Stimulated activated CD4-positive, alpha-beta T cell treated with anti-CD3 and anti-CD28 coated beads, Interleukin-12 subunit alpha, Interleukin-12 subunit beta, amount 100 ng/mL, for 48 hours (primary cell): ENCODE measurements at regions not wholly inside any gene's neighbourhood (a gene's known extent, or its start where the extent isn't known, plus 50 kb on each side); places are given as distances from the start of the nearest gene placed in this dataset.
"Not testable (repeated sequence)": the region's sequence is repeated elsewhere in the genome, so short reads cannot be mapped to it uniquely, and the experiment has no call there.

Source experiments
- DNase-seq, 3 donors: peaks; one replicate each; pipeline ENCODE4 v3.0.0-alpha.2; 2020; ENCODE audit warnings: low read depth in 2 of 3, low spot score in 1 of 3

DNA sequence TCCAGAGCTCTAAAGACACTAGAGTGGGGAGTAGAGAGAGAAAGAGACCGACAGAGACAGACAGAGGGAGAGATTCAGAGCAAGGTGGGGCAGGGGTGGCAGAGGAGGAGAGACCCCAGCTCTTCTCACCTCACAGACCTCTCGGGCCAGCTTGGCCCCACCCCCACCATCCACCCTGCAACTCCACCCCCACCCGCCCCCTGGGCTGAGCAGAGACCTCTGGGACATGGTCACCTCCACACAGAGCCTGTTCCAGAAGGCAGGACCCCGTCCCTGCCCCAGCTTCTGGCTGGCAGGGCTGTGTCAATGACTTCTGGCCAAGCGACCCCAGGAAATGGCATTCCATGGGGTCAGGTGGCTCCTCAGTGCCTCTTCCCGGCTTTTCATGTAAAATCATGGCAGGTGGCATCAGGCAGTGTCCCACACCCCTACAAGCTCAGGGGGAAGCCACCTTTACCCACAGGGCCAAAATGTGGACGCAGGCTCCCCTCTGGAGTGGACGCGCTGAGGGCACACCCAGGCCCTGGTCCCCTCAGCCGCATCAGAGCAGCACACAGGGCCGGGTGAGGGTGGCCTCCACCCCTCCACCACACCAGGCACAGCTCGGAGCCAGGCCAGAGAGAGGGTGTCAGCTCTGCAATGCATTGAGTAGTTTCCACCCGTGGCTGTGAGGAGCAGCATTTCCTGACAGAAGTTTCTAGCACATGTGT is 131.2 kb upstream of the LPCAT1 start:
- no peak for DNase-seq

DNA sequence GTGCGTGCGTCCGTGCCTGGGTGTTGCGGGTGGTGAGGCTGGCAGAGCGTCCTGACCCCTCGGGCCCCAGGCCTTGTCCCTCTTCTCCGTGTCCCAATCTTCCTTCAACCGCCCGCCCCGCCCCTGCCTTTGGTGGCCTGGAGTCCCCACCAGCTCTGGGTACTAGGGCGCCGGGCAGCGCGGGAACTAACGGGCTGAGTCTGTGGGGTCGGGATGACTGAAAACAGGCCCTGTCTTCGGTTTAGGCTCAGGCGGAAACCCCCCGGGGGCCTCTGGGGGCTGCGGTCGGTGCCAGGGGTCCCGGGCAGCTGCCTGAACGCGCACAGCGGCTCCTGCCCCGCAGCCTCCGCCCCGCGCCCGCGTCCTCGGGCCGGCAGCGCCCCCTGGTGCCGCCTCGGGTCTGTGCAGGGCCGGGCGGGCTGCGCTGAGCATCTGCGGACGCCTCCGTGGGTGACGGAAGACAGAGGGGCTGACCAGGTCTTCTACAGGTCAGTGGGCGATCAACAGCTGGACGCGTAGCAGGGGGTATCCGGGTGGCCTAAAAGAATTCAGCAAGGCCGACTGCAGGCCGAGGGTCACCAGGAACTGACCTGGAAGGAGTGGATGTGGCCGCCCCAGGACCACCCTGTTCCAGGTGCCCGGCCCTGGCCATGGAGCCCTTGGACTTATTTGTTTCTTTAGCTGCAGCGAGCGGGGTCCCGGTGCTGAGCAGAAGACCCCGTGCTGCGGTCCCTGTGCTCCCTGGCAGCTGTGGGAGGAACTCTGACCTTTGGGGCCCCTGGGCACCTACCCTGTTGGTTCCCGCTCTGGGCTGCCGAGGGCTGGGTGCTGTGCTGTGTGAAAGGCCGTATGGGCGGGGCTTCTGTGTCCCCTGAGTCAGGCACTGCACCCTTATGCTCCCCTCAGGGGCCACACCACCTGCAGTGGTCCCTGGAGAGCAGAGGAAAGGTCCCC is 130.2 kb upstream of the LPCAT1 start:
- not testable (repeated sequence) for DNase-seq

DNA sequence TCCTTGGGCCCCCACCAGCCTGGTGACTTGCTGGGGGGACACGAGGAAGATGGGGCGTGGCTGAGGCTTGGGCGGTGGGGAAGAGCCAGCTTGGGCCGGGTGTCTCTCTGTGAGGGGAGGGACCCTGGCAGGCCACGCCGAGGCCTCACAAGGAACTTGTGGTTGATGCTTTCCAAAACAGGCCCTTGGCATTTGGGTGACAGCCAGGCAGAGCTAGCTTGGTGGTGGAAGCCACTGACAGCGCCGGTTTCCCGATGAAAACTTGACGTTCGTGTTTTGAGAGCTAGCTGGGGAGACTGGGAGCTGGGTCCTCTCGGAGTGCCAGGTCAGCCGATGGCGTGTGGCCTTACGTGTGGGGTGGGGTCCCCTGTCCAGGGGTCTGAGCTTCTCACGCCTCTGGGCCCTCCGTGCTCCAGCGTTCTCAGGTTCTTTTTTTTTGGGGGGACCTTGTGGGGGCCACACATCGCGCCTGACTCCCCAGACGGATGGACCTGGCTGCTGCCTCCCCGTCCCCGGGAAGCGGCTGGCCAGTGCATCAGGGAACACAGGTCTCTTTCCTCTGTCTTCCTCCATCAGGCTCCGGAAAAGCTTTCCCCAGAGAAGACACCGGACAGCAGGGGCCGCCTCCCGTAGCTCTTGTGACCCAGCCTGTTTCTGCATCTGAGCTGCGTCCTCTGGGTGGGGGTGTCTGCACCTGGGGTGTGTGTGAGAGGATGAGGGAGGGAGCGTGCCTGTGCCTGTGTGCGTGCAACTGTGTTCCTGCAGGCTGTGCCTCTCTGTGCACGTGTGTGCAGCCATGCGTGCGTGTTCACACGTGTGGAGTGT is 129.3 kb upstream of the LPCAT1 start:
- no peak for DNase-seq

DNA sequence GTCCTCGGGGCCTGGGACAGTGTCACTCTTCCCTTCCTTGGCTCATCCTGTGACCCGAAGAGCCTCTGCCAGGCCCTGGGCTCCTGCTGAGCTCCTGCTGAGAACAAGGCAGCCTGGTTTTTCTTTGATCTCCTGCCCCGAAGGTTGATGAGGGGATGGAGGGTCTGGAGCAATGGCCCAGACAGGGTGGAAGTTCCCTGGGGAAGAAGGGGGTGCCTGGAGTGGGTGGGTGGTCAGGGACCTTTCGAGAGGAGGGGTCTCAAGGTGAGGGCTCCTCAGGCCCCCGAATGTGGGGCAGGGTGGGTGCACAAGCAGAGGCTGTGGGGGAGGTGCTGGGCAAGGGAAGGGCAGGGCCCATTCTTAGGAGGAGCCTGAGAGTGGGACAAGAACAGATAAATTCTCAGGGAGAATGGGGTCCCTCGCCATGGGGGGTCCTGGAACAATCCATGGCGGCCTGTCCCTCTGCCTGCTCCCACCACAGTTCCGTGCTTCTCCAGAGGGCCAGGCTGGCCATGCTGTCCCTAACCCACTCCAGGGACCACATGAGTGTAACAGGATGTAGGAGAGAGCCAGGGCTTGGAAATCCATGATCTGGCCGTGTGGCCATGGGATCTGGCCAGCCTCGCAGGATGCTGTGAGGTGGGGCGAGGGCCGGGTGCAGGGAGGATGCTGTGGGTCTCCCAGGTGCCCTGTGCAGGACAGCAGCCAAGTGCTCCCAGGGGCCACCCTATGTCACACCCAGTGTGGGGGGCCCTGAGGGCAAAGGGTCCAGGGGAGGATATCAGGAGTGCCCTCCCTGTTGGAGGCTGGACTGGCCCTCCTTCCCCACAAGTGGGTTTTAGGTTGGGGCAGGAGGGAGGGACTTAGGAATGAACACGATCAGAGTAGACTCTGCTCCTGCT is 128.5 kb upstream of the LPCAT1 start:
- no peak for DNase-seq

DNA sequence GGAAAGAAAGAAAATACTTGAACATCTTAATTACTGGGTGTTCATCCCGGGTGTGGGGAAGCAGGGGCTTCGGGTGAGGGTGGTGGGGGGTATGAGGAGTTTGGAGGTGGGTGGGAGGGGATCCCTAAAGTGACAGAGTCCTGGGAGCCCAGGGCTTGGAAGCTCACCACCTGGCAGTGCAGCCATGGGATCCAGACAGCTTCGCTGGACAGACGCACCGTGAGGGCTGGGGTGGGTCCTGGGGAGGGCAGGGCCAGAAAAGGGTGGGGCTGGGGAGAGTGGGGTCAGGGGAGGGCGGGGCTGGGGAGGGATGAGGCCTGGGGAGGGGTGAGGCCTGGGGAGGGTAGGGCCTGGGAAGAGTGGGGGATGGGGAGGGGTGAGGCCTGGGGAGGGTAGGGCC is 127.5 kb upstream of the LPCAT1 start:
- no peak for DNase-seq

DNA sequence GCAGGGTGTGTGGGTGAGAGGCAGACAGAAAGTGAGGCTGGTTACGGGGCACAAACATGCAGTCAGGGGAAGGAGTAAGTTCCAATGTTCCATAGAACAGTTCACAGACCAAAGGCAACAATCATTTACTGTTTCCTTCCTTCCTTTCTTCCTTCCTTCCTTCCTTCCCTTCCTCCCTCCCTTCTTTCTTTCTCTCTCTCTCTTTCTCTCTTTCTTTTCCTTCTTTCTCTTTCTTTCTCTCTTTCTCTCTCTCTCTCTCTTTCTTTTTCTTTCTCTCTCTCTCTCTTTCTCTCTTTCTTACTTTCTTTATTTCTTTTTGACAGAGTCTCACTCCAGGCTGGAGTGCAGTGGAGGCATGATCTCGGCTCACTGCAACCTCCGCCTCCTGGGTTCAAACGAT is 125.8 kb upstream of the LPCAT1 start:
- no peak for DNase-seq

DNA sequence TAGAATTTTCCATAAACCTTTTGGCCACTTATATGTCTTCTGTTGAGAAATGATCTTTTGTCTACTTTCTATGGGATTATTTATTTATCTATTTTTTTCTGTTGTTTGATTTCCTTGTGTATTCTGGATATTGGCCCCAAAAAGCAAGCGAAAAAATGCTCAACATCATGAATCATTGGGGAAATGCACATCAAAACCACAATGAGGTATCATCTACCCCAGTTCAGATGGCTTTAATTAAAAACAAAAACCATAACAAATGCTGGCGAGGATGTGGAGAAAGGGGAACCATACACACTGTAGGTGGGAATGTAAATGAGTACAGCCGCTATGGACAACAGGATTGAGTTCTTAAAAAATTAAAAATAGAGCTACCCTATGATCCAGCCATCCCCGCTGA is 125.0 kb upstream of the LPCAT1 start:
- no peak for DNase-seq

DNA sequence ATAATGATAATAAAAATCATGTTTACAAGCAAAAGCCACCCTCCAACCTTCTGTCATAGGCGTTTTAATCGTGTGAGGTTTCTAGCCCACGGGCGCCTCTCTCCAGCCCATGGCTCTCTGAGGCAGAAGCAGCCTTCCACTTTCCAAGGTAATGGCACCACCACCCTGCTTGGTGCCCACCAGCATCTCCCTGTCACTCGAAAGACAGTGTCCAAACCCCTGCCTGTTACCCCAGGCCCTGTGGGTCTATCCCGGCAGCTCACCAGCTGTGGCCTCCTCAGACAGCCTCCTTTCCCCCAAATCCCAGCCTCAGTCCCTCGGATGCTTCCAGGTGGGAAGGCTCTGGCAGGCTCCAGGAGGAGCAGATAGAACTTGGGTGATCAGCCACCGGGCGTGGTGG is 123.8 kb upstream of the LPCAT1 start:
- DNase-seq, result no peak

DNA sequence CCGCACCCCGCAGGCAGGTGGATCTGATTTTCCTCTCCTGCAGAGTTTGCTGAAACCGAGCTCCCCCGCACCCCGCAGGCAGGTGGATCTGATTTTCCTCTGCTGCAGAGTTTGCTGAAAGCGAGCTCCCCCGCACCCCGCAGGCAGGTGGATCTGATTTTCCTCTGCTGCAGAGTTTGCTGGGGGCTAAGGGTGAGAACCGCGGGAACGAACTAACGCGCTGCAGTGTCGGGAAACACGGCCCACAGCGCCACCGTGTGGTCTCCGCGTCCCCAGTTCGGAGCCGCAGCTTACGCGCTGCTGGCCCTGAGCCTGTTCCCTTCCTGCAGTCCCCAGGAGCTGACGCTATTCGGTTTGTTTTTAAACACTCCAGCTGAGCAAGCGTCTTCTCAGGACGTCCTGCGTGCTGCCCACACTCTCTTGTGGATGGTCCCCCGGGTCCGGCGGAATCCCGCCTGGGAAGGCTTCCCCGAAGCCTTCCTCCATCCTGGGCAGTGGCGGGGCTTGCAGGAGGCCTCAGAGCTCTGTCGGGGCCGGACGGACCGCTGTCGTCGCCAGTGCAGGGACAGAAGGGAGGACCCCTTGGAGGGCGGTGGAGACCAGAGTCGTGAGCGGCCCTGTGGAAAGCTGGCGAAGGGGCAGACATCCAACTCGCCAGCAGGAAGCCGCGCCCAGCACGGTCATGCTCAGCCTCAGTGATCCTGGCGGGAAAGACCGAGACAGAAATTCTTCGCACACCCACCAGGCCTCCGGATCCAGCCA is 121.2 kb upstream of the LPCAT1 start:
- peak; percentile 50 to 73 (median 71) for DNase-seq

DNA sequence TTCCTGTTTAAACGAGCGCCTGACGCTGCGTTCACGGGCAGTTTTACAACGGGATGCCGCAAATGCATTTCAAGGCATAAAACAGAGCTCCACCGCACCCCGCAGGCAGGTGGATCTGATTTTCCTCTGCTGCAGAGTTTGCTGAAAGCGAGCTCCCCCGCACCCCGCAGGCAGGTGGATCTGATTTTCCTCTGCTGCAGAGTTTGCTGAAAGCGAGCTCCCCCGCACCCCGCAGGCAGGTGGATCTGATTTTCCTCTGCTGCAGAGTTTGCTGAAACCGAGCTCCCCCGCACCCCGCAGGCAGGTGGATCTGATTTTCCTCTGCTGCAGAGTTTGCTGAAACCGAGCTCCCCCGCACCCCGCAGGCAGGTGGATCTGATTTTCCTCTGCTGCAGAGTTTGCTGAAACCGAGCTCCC is 120.6 kb upstream of the LPCAT1 start:
- not testable (repeated sequence) for DNase-seq

DNA sequence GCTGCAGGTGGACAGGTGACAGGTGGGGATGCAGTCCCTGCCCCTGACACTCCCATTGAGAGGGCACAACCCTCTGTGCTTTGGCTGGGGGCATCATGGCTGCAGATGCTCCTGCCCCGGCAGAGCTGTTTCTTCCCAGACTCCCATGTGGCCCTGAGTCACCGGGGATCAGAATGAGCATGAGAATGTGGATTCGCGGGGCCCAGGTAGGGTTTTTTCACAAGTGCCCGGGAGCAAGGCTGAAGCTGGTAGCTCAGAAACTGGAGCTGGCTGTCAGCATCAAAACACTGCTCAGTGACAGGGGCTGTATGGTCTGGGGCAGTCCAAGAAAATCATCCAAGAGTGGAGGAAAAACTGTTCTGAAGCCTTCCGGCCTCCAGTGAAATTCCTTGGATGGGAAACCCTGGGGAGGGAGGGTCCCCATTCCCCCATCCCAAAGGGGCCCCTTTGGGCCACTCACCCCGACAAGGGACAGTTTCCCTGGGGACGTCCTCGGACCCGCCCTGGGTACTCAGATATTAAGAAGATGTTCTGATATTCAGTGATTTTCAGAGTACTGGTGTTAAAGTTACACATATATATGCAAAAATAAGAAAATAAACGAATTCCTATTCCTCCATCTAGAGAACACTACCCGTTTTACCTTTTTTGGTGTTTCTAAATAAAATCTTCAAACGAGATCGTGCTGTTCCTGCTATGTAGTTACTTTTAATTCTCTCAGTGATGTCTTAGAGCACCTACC is 120.1 kb upstream of the LPCAT1 start:
- no peak for DNase-seq

DNA sequence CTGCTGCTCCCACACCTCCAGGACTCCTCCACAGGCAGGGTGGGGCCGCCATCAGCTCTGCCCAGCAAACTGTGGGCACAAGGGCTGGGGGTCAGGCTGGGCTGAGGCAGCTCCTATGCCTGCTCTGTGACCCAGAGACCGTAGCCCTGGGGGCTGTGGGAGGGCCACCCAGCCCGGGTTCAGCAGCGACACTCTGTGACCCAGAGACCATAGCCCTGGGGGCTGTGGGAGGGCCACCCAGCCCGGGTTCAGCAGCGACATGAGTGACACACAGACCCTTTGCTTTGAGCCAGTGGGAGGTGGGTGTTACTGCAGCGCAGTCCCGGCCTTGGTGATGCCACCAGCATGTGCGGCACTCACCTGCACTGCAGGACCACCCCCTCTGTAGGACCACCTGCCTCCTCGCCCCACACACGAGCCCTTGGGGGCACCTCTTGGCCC is 118.9 kb upstream of the LPCAT1 start:
- DNase-seq, result no peak

DNA sequence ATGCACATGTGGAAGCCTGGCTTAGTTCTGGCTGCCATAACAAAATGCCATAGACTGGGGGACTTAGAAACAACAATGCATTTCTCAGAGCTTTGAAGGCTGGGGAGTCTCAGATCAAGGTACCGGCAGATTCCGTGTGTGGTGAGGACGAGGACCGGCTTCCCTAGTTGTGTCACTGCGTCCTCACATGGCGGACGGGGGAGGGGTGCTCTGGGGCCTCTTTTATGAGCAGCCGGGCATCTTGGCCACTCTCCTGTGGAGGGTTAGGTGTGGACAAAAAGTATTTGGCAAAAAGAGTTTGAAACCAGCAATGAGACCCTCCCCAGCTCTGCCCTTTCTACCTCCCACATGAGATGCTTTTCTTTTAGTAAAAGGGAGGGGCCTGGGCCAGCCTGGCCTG is 118.5 kb upstream of the LPCAT1 start:
- DNase-seq, result no peak

DNA sequence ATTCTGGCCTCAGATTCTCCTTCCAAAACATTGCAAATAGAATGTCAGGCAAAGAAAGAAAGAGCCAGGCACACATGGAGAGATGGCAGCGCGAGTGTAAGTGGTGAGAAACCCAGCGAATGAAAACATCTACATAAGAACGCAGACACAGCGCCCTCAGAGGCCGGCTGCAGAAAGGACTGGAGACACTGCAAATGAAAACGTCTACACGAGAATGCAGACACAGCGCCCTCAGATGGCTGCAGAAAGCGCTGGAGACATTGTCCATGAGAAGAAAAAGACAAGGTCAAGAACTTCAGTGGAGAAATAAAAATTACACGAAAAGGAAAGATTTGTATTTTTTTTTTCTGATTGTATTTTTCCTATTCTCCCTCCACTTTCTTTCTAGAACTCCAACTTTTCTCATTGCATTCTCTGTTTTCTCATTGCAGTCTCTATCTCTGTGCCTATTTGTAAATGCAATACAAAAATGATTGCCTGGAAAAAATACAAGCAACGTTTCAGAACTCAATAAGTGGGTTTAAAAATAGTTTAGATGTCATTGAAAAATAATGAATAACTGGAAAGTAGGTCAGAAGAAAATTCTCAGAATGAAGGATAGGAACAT is 117.9 kb upstream of the LPCAT1 start:
- peak; percentile 53 to 67 (median 66) for DNase-seq

DNA sequence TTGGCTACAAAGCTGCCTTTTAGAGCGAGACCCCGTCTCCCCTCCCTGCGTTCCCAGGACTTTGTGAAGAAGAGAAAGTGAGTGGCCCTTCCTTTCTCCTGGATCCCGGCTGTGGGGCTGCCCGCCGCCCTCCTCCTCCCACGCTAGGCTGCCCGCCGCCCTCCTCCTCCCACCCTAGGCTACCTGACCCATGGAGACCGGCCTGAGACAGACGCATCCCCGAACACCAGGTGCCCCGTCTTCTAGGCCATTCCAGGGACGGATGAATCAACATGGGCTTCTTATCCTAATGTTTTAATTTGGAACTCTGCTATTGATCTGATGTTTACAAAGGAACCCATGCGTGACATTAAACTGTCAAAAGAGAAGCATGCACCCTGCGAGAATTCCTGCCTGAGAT is 117.3 kb upstream of the LPCAT1 start:
- no peak for DNase-seq

DNA sequence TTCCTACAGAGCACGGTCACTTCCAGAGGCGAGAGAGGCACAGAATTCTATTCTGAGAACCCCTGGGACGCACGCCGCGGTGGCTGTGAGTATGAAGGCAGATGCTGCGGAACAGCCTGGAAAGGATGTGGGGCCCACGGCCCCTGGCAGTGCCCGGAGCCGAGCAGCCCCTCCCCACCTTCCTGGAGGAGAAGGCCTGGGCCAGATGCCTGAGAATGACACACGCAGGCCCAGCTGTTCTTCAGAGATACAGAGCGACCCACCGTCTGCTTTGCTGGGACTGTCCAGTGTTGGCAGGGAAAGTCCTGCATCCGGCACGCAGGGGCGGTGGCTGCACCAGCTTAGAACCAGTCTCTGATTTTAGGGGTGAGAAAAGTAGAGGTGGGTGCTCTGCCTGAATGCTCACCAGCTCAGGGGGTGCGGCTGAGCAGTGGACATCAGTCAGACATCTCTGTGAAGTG is 116.7 kb upstream of the LPCAT1 start:
- DNase-seq, result no peak

DNA sequence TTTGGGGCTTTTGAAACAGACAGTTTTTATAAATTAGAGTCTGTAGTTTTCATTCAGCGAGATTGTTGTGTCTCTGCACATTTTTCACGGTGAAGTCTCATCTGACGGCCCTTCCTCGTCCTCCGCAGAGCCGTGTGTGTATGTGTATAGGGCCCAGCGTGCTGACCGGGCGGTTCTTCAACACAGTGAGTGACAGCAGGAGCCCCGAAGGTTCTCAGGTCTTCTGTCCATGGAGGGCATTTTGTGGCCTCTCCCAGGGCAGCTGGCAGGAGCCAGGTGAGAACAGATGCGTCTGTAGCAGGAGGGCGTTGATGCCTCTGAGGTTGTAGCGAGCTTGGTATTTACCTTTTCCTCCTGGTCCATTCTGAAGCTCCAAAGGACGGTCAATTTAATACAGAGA is 116.0 kb upstream of the LPCAT1 start:
- no peak for DNase-seq

DNA sequence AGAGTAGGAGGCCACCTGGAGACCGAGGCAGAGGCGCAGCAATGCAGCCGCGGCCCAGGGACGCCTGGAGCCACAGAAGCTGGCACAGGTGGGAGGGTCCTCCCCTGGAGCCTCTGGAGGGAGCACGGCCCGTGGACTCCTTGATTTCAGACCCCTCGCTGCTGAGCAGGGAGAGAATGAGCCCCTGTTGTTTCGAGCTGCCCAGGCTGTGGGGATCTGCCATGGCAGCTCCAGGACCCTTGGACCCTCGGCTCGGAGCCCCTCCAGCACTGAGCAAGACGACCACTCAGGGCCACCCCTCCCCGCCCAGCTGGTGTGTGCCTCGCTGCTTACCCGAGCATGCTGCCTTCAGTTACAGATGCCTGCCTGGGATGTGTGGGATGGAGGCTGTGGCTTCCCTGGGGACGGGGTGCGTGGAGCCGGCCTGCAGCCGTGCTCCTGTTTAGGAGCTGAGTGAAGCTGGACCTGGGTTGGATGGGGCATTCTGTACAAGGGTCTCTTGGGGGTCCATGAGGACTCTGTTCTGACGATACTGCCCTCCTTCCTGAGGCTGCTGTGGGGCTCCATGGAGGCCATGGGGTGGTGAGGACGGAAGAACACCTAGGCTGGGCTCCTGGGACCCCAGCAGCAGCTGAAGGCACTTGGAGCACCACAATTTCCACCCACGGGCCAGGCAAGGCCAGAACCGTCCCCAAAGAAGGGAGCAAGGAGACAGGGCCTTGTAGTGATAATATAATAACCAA is 115.1 kb upstream of the LPCAT1 start:
- DNase-seq, result no peak
